K562 (cell line): ENCODE measurements at regions not wholly inside any gene's neighbourhood (a gene's known extent, or its start where the extent isn't known, plus 50 kb on each side); places are given as distances from the start of the nearest gene placed in this dataset.

Source experiments
- ATAC-seq: fragments of 200-7000 bp; cut with Tn5 transposase; 3 replicates; pipeline ENCODE4 v1.9.1; 2020; ENCODE audit warnings: moderate library complexity
- BruUV-seq: library from RNA; stranded (reverse); fragments of 400-500 nt; replicated peaks from 2 replicates; lab custom pipeline; 2021; lab: Mats Ljungman, UMichigan
- CTCF ChIA-PET: fragments of 300-600 bp; formaldehyde crosslinking; extraction: SDS; loops from one replicate; lab custom pipeline; 2021; ENCODE audit warnings: low intra/inter-chr PET ratio; lab: Yijun Ruan, JAX
- POLR2A ChIA-PET: fragments of 300-600, 350-650 bp; sonication (Branson Sonifier 250); formaldehyde crosslinking; extraction: SDS; loops from one replicate; lab custom pipeline; 2021; ENCODE audit warnings: antibody characterized with exemption, inconsistent platforms; lab: Yijun Ruan, JAX
- DNase-seq, 4 experiments: peaks; one replicate each; pipeline versions ENCODE4 v3.0.0 to v3.0.0-alpha.2; 2011 to 2018; ENCODE audit warnings: low spot score in 3 of 4, mixed read lengths in 3 of 4; ENCODE audit errors: extremely low read depth in 1 of 4
- FAIRE-seq: peaks from 2 replicates; lab custom pipeline; 2011; peaks lifted over from hg19 to GRCh38; lab: Jason Lieb, UNC
- H2AFZ ChIP-seq: 2 replicates; pipeline ENCODE4 v1.6.0; 2011; ENCODE audit warnings: low read depth, low read length, control low read depth, inconsistent platforms
- H3K27ac ChIP-seq: fragments of 200-600 bp; 3 replicates; pipeline ENCODE4 v1.8.0; 2011; ENCODE audit warnings: low read depth, mild to moderate bottlenecking, control low read depth, inconsistent platforms, low read length, moderate library complexity, mixed read lengths; ENCODE audit errors: extremely low read depth
- H3K27me3 ChIP-seq, 2 experiments: fragments of 300-600 bp in 1 of 2; 2 replicates in 1 of 2; 3 replicates in 1 of 2; pipeline versions ENCODE4 v1.6.0 to v1.8.0; 2011; ENCODE audit warnings: inconsistent platforms in 2 of 2, low read length in 2 of 2, mild to moderate bottlenecking in 1 of 2, mixed read lengths in 1 of 2, moderate library complexity in 1 of 2; ENCODE audit not compliant: control insufficient read depth in 2 of 2, insufficient read depth in 2 of 2
- H3K36me3 ChIP-seq: fragments of 300-600 bp; 3 replicates; pipeline ENCODE4 v1.8.0; 2011; ENCODE audit warnings: mild to moderate bottlenecking, low read length, inconsistent platforms; ENCODE audit not compliant: control insufficient read depth, insufficient read depth
- H3K4me1 ChIP-seq, 2 experiments: fragments of 200-600 bp in 1 of 2; replicated peaks in 1 of 2; 2 replicates in 1 of 2; 3 replicates in 1 of 2; pipeline versions ENCODE4 v1.5.1 to v1.8.0; 2011; ENCODE audit warnings: inconsistent platforms in 2 of 2, low read length in 2 of 2, mild to moderate bottlenecking in 1 of 2, mixed read lengths in 1 of 2, moderate library complexity in 1 of 2; ENCODE audit not compliant: control insufficient read depth in 2 of 2, insufficient read depth in 2 of 2
- H3K4me2 ChIP-seq: 2 replicates; pipeline ENCODE4 v1.6.1; 2011; ENCODE audit warnings: low read length, control low read depth, inconsistent platforms, mixed read lengths; ENCODE audit not compliant: insufficient read depth
- H3K4me3 ChIP-seq: fragments of 200-600 bp; sonication (generic), shearing (Covaris generic); 2 replicates; pipeline ENCODE4 v1.5.1; 2016; ENCODE audit warnings: control low read depth, inconsistent platforms
- H3K79me2 ChIP-seq: fragments of 200-600 bp; 3 replicates; pipeline ENCODE4 v1.8.0; 2011; ENCODE audit warnings: low read length, inconsistent platforms; ENCODE audit not compliant: control insufficient read depth, insufficient read depth
- H3K9ac ChIP-seq, 2 experiments: 2 replicates each; pipeline versions ENCODE4 v1.6.0 to v1.6.1; 2011; ENCODE audit warnings: low read depth in 2 of 2, low read length in 2 of 2, control low read depth in 1 of 2, inconsistent platforms in 1 of 2, mild to moderate bottlenecking in 1 of 2, mixed read lengths in 1 of 2; ENCODE audit not compliant: insufficient read depth in 1 of 2
- H3K9me1 ChIP-seq: one replicate; pipeline ENCODE4 v1.6.0; 2011; ENCODE audit warnings: inconsistent platforms, mild to moderate bottlenecking, low read length, moderate library complexity; ENCODE audit not compliant: control insufficient read depth, insufficient read depth
- H3K9me3 ChIP-seq: replicated peaks from 2 replicates; pipeline ENCODE4 v1.5.1; 2011; ENCODE audit warnings: low read depth, low read length, inconsistent platforms; ENCODE audit not compliant: control insufficient read depth, insufficient read depth
- H4K20me1 ChIP-seq: replicated peaks from 2 replicates; pipeline ENCODE4 v1.6.1; 2011; ENCODE audit warnings: low read length, inconsistent platforms, mixed read lengths; ENCODE audit not compliant: control insufficient read depth, insufficient read depth
- PKNOX1 ChIP-seq: fragments of 450-650 bp; IDR thresholded peaks from 2 replicates; pipeline ENCODE4 v1.6.1; 2016
- RCOR1 ChIP-seq, 2 experiments: IDR thresholded peaks; 2 replicates each; pipeline ENCODE4 v1.6.1; 2012; ENCODE audit warnings: low read depth in 2 of 2, low read length in 2 of 2, borderline replicate concordance in 1 of 2, improper control_type of control experiment in 1 of 2
- ZFPM2 ChIP-seq: fragments of 250-450 bp; sonication (Bioruptor Pico); IDR thresholded peaks from 2 replicates; pipeline ENCODE4 v1.5.1; 2022; ENCODE audit warnings: mild to moderate bottlenecking
- WGBS: fragments of 100-300 bp; shearing (Covaris generic); methylation state at CpG from one replicate; pipeline ENCODE4 v1.1.6; 2016; ENCODE audit warnings: low coverage, mixed read lengths; ENCODE audit not compliant: insufficient coverage; ENCODE audit errors: missing lambda C conversion rate; 5-methylcytosine and 5-hydroxymethylcytosine counted together
- in situ Hi-C: fragments of 300-500 bp; cut with MboI; formaldehyde crosslinking; loops from 4 replicates; pipeline ENCODE4 v1.15.0; 2018; ENCODE audit warnings: inconsistent platforms, mixed read lengths
- intact Hi-C: fragments of 100-400 bp; cut with micrococcal nuclease; formaldehyde crosslinking; loops from 2 replicates; pipeline ENCODE4 v1.14.2; 2022

DNA sequence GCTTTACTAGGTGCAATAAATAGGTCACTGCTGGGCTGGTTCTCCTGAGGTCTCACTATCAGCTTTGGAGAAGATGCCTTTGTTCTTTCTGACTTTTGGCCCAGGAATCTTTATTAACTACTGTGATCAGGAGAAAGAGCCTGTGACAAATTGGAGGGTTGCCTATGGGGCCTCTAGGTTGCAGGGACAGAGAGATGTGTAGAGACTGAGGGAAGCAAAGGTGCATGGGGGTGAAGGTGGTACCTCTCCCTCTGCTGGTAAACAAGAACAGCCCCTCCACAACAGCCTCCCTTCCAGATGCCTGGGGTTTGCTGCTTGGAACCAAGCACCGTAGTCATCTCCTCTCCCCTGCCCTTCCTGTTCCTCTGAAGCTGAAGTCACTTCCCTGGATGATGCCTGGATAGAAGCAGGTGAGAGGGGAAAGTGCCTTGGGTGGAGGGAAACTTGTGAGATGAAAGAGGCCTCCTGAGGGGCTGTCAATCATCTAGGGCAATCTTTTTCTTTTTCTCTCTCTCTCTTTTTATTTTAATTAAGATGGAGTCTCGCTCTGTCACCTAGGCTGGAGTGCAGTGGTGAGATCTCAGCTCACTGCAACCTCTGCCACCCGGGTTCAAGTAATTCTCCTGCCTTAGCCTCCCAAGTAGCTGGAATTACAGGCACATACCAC, 57.4 kb upstream of the DUSP22 start:
- no peak overlapping the region for H3K27ac ChIP-seq
- no peak overlapping the region for H3K9ac ChIP-seq
- DNase-seq (no peak), FAIRE-seq (no peak), ATAC-seq (no peak)
- ChIA-PET CTCF (no interaction called here), POLR2A (interaction anchor here (1.0 to 1.3 kb wide), 3 partner anchors 8 to 14 kb away, joined by 3 to 5 read pairs (median 3); no protein-coding TSS in a partner anchor)
- 0% methylated on average over 3 of the region's 3 CpGs for WGBS
- no peaks in the 10 kb centered on the region for H3K4me1 ChIP-seq
- no peaks in the 10 kb centered on the region for H3K36me3 ChIP-seq
- H4K20me1 ChIP-seq: no peaks in the 10 kb centered on the region
- in situ Hi-C loops (no loop called here), intact Hi-C loops (no loop called here)
- H3K4me2 ChIP-seq: no peak overlapping the region
- TF ChIP-seq PKNOX1 (peak; percentile 33; the same call in 1 of the 2 replicates), ZFPM2 (CRISPR knock-in tag) (no peak), RCOR1 (IDR thresholded peaks at IDR 0.05; ENCODE audit: borderline replicate concordance in 1 of 2, low read depth in 2 of 2, low read length in 2 of 2) (no peak)
- H3K9me1 ChIP-seq: no peaks in the 10 kb centered on the region
- no peak overlapping the region for H3K4me3 ChIP-seq
- no TSS peak for BruUV-seq
- peaks cover 15 to 41% of the 10 kb centered on the region in 2 experiments for H3K27me3 ChIP-seq
- no peaks in the 10 kb centered on the region for H3K9me3 ChIP-seq
- H2AFZ ChIP-seq: no peak overlapping the region
- H3K79me2 ChIP-seq: no peaks in the 10 kb centered on the region
